ENCODE measurements at regions not wholly inside any gene's neighbourhood (a gene's known extent, or its start where the extent isn't known, plus 50 kb on each side); places are given as distances from the start of the nearest gene placed in this dataset.

GRCh38 chr10:42491001-42491592 lies 147.3 kb downstream of the ZNF33B start:
- ChIA-PET POLR2A (ENCODE audit: low non-redundant PET) (no interaction called here), CTCF (no interaction called here)
- DNase-seq (ENCODE audit: low spot score): peak; percentile 7
- no peak overlapping the region for H3K27ac ChIP-seq
- no peak for TF ChIP-seq CTCF (conservative IDR thresholded peaks at IDR 0.05; ENCODE audit: low read depth)

GRCh38 chr10:42490368-42490767 lies 148.0 kb downstream of the ZNF33B start:
- ChIA-PET POLR2A (ENCODE audit: low non-redundant PET) (no interaction called here), CTCF (no interaction called here)
- H3K27ac ChIP-seq: no peak overlapping the region
- no peak for TF ChIP-seq CTCF (conservative IDR thresholded peaks at IDR 0.05; ENCODE audit: low read depth)
- DNase-seq (ENCODE audit: low spot score): no peak

- ChIA-PET CTCF (no interaction called here), POLR2A (ENCODE audit: low non-redundant PET) (no interaction called here)
- TF ChIP-seq CTCF (conservative IDR thresholded peaks at IDR 0.05; ENCODE audit: low read depth): no peak
- DNase-seq (ENCODE audit: low spot score): no peak
- no peak overlapping the region for H3K27ac ChIP-seq
Measured at GRCh38 chr10:42488416-42488815, 150.0 kb downstream of the ZNF33B start.

GRCh38 chr10:42482411-42482810 lies 156.0 kb downstream of the ZNF33B start:
- POLR2A ChIA-PET (ENCODE audit: low non-redundant PET): no interaction called here
- no peak for DNase-seq (ENCODE audit: low spot score)
- H3K27ac ChIP-seq: no peak overlapping the region
- CTCF ChIA-PET: no interaction called here
- no peak for TF ChIP-seq CTCF (conservative IDR thresholded peaks at IDR 0.05; ENCODE audit: low read depth)

GRCh38 chr10:42479057-42479456 lies 159.3 kb downstream of the ZNF33B start:
- CTCF ChIA-PET: interaction anchor here (1.0 kb wide), 1 partner anchor 33 kb away, joined by 4 read pairs; no protein-coding TSS in a partner anchor
- no peak for TF ChIP-seq CTCF (conservative IDR thresholded peaks at IDR 0.05; ENCODE audit: low read depth)
- POLR2A ChIA-PET (ENCODE audit: low non-redundant PET): no interaction called here
- H3K27ac ChIP-seq: no peak overlapping the region
- no peak for DNase-seq (ENCODE audit: low spot score)

- no peak for TF ChIP-seq CTCF (conservative IDR thresholded peaks at IDR 0.05; ENCODE audit: low read depth)
- POLR2A ChIA-PET (ENCODE audit: low non-redundant PET): no interaction called here
- CTCF ChIA-PET: no interaction called here
- no peak overlapping the region for H3K27ac ChIP-seq
- no peak for DNase-seq (ENCODE audit: low spot score)
Measured at GRCh38 chr10:42477170-42477569, 161.2 kb downstream of the ZNF33B start.

GRCh38 chr10:42476101-42476500 lies 162.3 kb downstream of the ZNF33B start:
- CTCF ChIA-PET: no interaction called here
- DNase-seq (ENCODE audit: low spot score): peak; percentile 1
- no peak overlapping the region for H3K27ac ChIP-seq
- POLR2A ChIA-PET (ENCODE audit: low non-redundant PET): no interaction called here
- TF ChIP-seq CTCF (conservative IDR thresholded peaks at IDR 0.05; ENCODE audit: low read depth): no peak
